ENCODE measurements at regions not wholly inside any gene's neighbourhood (a gene's known extent, or its start where the extent isn't known, plus 50 kb on each side); places are given as distances from the start of the nearest gene placed in this dataset.
A peak's percentile ranks its signal among the peaks of the same experiment; 100 is the strongest.

GRCh38 chr15:101124731-101125451 is 127.0 kb downstream of the CHSY1 start:
- no peak for DNase-seq (ENCODE audit: low spot score)

- DNase-seq (ENCODE audit: low spot score): no peak
Measured at GRCh38 chr15:101123222-101123910, 128.5 kb downstream of the CHSY1 start.

- DNase-seq (ENCODE audit: low spot score): no peak
Measured at GRCh38 chr15:101122806-101123205, 129.0 kb downstream of the CHSY1 start.

- no peak for DNase-seq (ENCODE audit: low spot score)
Measured at GRCh38 chr15:101122266-101122665, 129.6 kb downstream of the CHSY1 start.

- peak; percentile 29 for DNase-seq (ENCODE audit: low spot score)
Measured at GRCh38 chr15:101121511-101122090, 130.2 kb downstream of the CHSY1 start.

- no peak for DNase-seq (ENCODE audit: low spot score)
Measured at GRCh38 chr15:101120987-101121386, 130.9 kb downstream of the CHSY1 start.

GRCh38 chr15:101120473-101120872 is 131.4 kb downstream of the CHSY1 start:
- DNase-seq (ENCODE audit: low spot score): no peak

Data from globus pallidus (tissue), 1 donor.